ENCODE measurements at regions not wholly inside any gene's neighbourhood (a gene's known extent, or its start where the extent isn't known, plus 50 kb on each side); places are given as distances from the start of the nearest gene placed in this dataset.
A peak's percentile ranks its signal among the peaks of the same experiment; 100 is the strongest.

DNA sequence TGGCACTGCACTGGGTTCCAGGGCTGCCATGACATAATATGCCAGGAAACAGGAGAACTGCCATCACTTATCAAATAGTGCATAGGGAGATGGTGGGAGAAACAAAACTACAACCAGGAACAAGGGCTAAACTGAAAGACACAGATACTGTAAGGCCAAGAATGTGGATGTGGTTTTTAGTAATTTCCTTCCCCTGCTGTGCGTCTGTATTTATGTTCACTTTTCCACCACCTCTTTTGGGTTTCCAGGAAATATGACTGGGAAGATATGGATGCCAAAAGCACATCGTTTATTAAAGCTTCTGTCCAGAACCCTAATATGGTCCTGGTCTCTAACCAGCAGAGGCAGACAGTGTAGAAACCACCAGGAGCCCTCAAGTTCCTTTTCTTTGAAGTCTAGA lies 759.7 kb upstream of the FANCL start:
- Histone ChIP-seq H3K27me3 (ENCODE audit: control insufficient read depth, insufficient read depth, low read length) (no peaks in the 10 kb centered on the region), H3K4me1 (ENCODE audit: control insufficient read depth, low read depth, low read length) (peaks cover under 1% of the 10 kb centered on the region), H3K9me3 (ENCODE audit: control insufficient read depth, low read depth, low read length) (no peaks in the 10 kb centered on the region), H3K4me3 (ENCODE audit: low read length) (no peak overlapping the region), H3K9ac (ENCODE audit: low read length) (no peak overlapping the region), H3K27ac (ENCODE audit: low read length) (no peak overlapping the region), H3K36me3 (ENCODE audit: control insufficient read depth, low read depth, low read length) (no peaks in the 10 kb centered on the region)

DNA sequence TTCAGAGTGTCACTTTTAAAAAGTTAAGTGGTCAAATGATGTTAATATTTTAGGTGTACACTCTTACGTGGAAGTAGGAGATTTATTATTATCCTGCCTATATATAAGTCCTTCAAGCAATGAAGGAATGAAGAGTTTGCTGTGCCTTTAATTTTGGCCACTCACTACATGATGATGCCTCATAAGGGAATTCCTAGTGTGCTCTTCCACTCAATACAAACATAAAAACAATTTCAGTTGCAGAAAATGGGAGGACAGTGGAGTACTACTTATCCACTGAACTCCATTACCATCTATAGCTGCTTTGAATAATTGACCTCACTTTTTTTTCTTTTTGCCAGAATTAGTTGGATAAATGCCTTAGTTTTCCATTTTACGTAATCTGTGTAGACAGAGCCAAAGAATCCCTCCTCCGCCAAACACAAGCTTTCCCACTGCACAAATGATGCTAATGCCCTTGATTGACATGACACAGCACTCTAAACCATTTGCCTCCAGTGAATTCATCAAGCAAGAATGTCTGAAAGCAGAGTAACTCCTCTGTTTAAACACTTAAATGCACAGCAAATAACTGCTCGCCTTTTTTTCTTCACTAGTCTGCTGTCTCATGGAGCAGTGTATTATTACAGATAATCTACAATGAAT lies 751.1 kb upstream of the FANCL start:
- no peaks in the 10 kb centered on the region for H3K9me3 ChIP-seq (ENCODE audit: control insufficient read depth, low read depth, low read length)
- H3K27me3 ChIP-seq (ENCODE audit: control insufficient read depth, insufficient read depth, low read length), result no peaks in the 10 kb centered on the region
- no peak overlapping the region for H3K4me3 ChIP-seq (ENCODE audit: low read length)
- H3K4me1 ChIP-seq (ENCODE audit: control insufficient read depth, low read depth, low read length), result no peaks in the 10 kb centered on the region
- H3K27ac ChIP-seq (ENCODE audit: low read length), result no peak overlapping the region
- no peak overlapping the region for H3K9ac ChIP-seq (ENCODE audit: low read length)
- no peaks in the 10 kb centered on the region for H3K36me3 ChIP-seq (ENCODE audit: control insufficient read depth, low read depth, low read length)

DNA sequence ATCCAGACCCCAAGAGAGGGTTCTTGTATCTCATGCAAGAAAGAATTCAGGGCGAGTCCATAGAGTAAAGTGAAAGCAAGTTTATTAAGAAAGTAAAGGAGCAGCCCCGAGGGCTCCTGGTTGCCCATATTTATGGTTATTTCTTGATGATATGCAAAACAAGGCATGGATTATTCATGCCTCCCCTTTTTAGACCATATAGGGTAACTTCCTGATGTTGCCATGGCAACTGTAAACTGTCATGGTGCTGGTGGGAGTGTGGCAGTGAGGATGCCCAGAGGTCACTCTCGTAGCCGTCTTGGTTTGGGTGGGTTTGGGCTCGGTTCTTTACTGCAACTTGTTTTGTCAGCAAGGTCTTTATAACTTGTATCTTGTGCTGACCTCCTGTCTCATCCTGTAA lies 750.2 kb upstream of the FANCL start:
- H3K27ac ChIP-seq (ENCODE audit: low read length), result no peak overlapping the region
- no peak overlapping the region for H3K9ac ChIP-seq (ENCODE audit: low read length)
- no peak overlapping the region for H3K4me3 ChIP-seq (ENCODE audit: low read length)
- no peaks in the 10 kb centered on the region for H3K27me3 ChIP-seq (ENCODE audit: control insufficient read depth, insufficient read depth, low read length)
- H3K9me3 ChIP-seq (ENCODE audit: control insufficient read depth, low read depth, low read length), result no peaks in the 10 kb centered on the region
- no peaks in the 10 kb centered on the region for H3K4me1 ChIP-seq (ENCODE audit: control insufficient read depth, low read depth, low read length)
- no peaks in the 10 kb centered on the region for H3K36me3 ChIP-seq (ENCODE audit: control insufficient read depth, low read depth, low read length)

DNA sequence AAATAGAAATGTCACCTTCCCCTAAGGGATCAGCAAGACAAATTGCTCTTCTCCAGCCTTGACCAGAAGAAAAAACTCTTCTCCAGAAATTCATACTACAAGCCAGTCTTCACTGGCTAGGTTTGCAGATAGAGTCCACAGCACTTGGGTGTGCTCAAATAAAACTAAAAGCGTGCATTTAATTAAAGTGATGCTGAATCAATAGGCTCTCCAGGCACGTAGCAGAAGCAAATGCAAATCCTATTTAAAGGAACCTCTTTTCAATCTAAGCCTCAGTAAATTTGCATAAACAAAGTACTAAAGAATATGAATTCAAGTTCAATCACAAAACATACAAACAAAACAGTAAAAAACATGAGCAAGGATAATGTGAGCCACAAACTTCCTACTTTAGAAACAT lies 744.4 kb upstream of the FANCL start:
- Histone ChIP-seq H3K9me3 (ENCODE audit: control insufficient read depth, low read depth, low read length) (no peaks in the 10 kb centered on the region), H3K27me3 (ENCODE audit: control insufficient read depth, insufficient read depth, low read length) (no peaks in the 10 kb centered on the region), H3K9ac (ENCODE audit: low read length) (no peak overlapping the region), H3K27ac (ENCODE audit: low read length) (no peak overlapping the region), H3K36me3 (ENCODE audit: control insufficient read depth, low read depth, low read length) (no peaks in the 10 kb centered on the region), H3K4me1 (ENCODE audit: control insufficient read depth, low read depth, low read length) (no peaks in the 10 kb centered on the region), H3K4me3 (ENCODE audit: low read length) (no peak overlapping the region)

DNA sequence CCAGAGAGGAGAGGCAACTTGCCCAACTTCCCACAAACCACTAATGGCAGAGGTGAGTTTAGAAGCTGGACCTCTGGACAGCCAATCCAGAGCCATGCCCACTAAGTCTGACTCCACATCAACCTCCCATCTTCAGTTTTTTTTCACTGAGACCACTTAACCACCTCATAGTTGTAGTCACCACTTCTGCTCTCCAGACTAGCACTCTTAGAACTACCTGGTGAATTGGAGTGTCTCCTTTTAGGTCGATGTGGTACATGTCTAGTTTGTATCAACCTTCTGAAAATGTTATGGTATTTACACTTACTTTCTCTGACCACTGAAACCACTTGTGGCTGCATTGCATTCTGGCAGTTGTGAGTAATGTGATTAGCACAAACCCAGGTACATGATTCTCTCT lies 743.6 kb upstream of the FANCL start:
- Histone ChIP-seq H3K4me1 (ENCODE audit: control insufficient read depth, low read depth, low read length) (no peaks in the 10 kb centered on the region), H3K27me3 (ENCODE audit: control insufficient read depth, insufficient read depth, low read length) (no peaks in the 10 kb centered on the region), H3K9ac (ENCODE audit: low read length) (no peak overlapping the region), H3K36me3 (ENCODE audit: control insufficient read depth, low read depth, low read length) (no peaks in the 10 kb centered on the region), H3K27ac (ENCODE audit: low read length) (no peak overlapping the region), H3K4me3 (ENCODE audit: low read length) (no peak overlapping the region), H3K9me3 (ENCODE audit: control insufficient read depth, low read depth, low read length) (no peaks in the 10 kb centered on the region)

DNA sequence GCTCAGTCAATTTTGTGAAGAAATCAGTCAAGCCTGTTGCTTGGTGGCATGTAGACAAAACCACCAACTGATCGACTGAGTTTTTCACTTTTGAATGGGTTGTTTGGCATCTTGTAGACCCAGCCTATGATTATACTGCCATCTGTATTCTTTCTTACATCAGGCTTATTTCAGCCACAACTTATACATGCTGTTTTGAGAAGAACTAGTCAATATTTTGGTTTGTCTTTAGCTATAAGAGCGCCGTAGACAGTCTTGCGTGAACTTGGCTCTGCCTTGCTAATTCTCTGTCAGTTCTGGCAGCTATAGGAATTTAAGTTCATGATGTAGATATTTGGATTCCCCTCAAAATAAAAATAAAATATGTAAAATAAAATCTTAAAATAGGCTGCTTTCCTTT lies 742.0 kb upstream of the FANCL start:
- Histone ChIP-seq H3K27me3 (ENCODE audit: control insufficient read depth, insufficient read depth, low read length) (no peaks in the 10 kb centered on the region), H3K4me3 (ENCODE audit: low read length) (no peak overlapping the region), H3K9me3 (ENCODE audit: control insufficient read depth, low read depth, low read length) (no peaks in the 10 kb centered on the region), H3K9ac (ENCODE audit: low read length) (no peak overlapping the region), H3K27ac (ENCODE audit: low read length) (no peak overlapping the region), H3K36me3 (ENCODE audit: control insufficient read depth, low read depth, low read length) (no peaks in the 10 kb centered on the region), H3K4me1 (ENCODE audit: control insufficient read depth, low read depth, low read length) (no peaks in the 10 kb centered on the region)

DNA sequence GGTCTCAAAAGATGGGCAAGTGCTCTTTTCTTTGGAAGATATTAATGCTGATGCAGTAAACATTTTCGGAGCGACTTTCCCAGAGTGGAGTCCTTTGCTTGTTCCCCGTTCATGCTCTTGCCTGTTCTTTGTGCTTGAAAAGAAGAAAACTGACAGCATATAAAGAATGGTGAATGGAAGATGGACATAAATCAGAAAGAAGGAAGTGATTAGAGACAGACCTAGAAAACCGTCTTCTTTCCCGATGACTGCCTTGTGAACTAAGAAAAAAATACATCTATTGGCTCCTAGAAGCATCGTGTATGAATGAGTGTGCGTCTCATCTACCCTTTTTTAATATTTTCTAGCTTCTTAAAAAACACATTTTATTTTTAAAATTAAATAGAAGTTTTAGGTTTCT lies 740.1 kb upstream of the FANCL start:
- Histone ChIP-seq H3K27ac (ENCODE audit: low read length) (no peak overlapping the region), H3K27me3 (ENCODE audit: control insufficient read depth, insufficient read depth, low read length) (no peaks in the 10 kb centered on the region), H3K9ac (ENCODE audit: low read length) (no peak overlapping the region), H3K4me3 (ENCODE audit: low read length) (no peak overlapping the region), H3K9me3 (ENCODE audit: control insufficient read depth, low read depth, low read length) (no peaks in the 10 kb centered on the region), H3K36me3 (ENCODE audit: control insufficient read depth, low read depth, low read length) (no peaks in the 10 kb centered on the region), H3K4me1 (ENCODE audit: control insufficient read depth, low read depth, low read length) (peaks cover 10% of the 10 kb centered on the region)

DNA sequence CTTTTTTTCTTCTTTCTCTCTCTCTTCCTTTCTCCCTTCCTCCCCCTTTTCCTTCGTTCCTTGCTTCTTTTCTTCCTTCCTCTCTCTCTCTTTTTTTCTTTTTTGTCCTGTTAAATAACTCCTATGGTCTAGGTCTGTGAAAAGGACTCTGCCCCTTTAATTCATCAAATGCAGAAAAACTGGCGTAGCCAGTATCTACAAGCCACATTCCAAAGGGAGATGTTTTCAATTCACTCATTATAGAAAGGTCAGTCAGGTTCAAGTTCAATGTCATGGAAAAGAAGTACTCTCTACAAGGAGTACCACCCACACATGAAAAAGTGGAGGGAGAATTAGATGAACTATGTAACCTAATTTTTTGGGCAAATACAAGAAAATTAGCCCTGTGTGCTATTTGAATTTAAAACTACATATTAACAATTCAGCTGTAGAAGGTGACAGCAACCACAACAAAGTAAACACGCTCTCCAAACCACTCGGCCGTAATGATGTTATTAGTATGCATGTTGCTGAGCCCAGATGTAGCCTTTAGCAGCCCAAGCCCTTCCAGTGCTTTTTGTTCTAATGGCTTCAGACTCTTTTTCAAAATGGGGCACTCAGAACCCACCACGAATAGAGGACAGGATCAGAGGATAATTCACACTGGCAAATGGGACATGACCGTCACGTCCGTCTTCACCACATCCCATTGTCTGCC lies 735.4 kb upstream of the FANCL start:
- no peak overlapping the region for H3K9ac ChIP-seq (ENCODE audit: low read length)
- no peaks in the 10 kb centered on the region for H3K27me3 ChIP-seq (ENCODE audit: control insufficient read depth, insufficient read depth, low read length)
- H3K36me3 ChIP-seq (ENCODE audit: control insufficient read depth, low read depth, low read length), result no peaks in the 10 kb centered on the region
- peak overlapping the region; percentile 18 for H3K4me3 ChIP-seq (ENCODE audit: low read length)
- no peak overlapping the region for H3K27ac ChIP-seq (ENCODE audit: low read length)
- H3K4me1 ChIP-seq (ENCODE audit: control insufficient read depth, low read depth, low read length), result peaks cover 44% of the 10 kb centered on the region
- H3K9me3 ChIP-seq (ENCODE audit: control insufficient read depth, low read depth, low read length), result no peaks in the 10 kb centered on the region

DNA sequence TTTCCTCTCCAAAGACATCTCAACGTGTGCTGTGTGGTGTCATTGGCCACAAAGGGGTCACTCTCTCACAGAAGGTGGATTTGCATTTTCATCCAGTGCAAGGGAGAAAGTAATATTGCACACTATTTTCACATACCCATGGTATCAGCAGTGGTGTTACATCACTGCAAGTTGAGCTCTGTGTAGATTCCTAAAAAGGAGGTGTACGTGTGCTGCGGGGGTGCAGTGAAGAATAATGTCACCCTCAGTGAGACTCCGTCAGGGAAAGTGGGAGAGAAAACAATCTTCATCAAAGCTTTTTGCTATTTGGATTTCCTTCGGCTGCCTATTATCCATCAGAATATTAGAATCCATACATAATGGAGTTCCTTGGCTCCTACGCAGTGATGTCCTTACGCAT lies 733.8 kb upstream of the FANCL start:
- Histone ChIP-seq H3K27ac (ENCODE audit: low read length) (no peak overlapping the region), H3K9me3 (ENCODE audit: control insufficient read depth, low read depth, low read length) (no peaks in the 10 kb centered on the region), H3K9ac (ENCODE audit: low read length) (no peak overlapping the region), H3K4me1 (ENCODE audit: control insufficient read depth, low read depth, low read length) (peaks cover 46% of the 10 kb centered on the region), H3K36me3 (ENCODE audit: control insufficient read depth, low read depth, low read length) (no peaks in the 10 kb centered on the region), H3K27me3 (ENCODE audit: control insufficient read depth, insufficient read depth, low read length) (no peaks in the 10 kb centered on the region), H3K4me3 (ENCODE audit: low read length) (no peak overlapping the region)

DNA sequence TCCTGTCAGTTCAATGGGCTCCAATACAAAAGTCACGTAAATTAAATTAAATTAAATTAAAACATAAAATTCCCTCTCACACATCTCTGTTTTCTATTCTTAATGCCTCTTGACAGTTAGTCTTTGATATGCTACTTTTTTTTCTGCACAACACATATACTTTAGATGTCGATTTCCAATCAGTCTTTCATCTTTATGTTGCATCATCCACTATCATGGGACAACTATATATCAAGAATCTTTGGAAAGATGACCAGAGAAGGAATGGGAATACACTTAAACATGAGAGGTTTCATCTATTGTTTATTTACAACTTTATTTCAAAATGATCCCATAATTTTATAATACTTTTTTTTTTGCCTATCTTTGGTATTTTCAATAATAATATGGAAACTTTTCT lies 733.3 kb upstream of the FANCL start:
- Histone ChIP-seq H3K4me3 (ENCODE audit: low read length) (no peak overlapping the region), H3K4me1 (ENCODE audit: control insufficient read depth, low read depth, low read length) (peaks cover 46% of the 10 kb centered on the region), H3K27ac (ENCODE audit: low read length) (no peak overlapping the region), H3K27me3 (ENCODE audit: control insufficient read depth, insufficient read depth, low read length) (no peaks in the 10 kb centered on the region), H3K9me3 (ENCODE audit: control insufficient read depth, low read depth, low read length) (no peaks in the 10 kb centered on the region), H3K9ac (ENCODE audit: low read length) (no peak overlapping the region), H3K36me3 (ENCODE audit: control insufficient read depth, low read depth, low read length) (no peaks in the 10 kb centered on the region)

DNA sequence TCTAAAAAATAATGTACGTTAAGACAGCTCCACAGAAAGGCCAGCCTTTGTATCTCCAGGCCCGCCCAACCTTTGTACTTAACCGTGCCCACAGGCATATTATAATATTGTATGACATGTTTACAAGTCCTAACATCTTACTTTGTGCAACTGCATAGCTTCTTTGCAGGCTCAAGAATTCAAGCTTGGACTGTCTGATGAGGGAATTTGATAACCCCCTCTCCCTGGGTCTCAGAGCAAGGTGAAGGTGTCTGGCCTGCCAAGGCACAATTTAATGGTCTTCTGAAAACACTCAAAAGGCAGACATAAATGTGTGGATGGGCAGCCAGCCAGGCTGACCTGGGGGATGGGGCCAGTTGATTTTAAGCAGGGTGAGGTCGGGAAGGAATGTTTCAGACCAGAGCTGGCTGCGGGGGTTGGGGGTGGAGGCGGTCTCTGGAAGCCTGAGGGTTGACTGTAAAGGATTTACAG lies 732.7 kb upstream of the FANCL start:
- no peak overlapping the region for H3K27ac ChIP-seq (ENCODE audit: low read length)
- H3K9me3 ChIP-seq (ENCODE audit: control insufficient read depth, low read depth, low read length), result no peaks in the 10 kb centered on the region
- H3K9ac ChIP-seq (ENCODE audit: low read length), result no peak overlapping the region
- H3K36me3 ChIP-seq (ENCODE audit: control insufficient read depth, low read depth, low read length), result no peaks in the 10 kb centered on the region
- no peak overlapping the region for H3K4me3 ChIP-seq (ENCODE audit: low read length)
- no peaks in the 10 kb centered on the region for H3K27me3 ChIP-seq (ENCODE audit: control insufficient read depth, insufficient read depth, low read length)
- H3K4me1 ChIP-seq (ENCODE audit: control insufficient read depth, low read depth, low read length), result peaks cover 46% of the 10 kb centered on the region

DNA sequence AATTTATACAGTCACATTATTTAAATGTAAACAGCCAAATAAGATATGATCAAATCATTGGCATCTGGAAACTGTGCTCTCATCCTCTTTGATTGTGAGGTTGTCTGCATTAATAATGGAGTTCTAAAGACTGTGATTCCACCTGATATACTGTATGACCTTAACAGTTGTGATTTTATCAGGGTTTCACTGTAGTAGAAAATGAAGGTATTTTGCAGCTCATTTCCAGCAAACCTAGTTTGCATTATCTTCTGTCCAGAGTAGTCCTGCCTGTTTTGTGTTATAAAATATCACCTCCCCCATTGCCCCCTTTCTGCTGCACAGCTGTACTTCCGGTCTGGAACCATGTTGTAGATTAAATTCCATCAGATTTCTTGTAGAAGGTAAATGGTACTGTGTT lies 731.6 kb upstream of the FANCL start:
- H3K4me3 ChIP-seq (ENCODE audit: low read length), result no peak overlapping the region
- H3K27ac ChIP-seq (ENCODE audit: low read length), result no peak overlapping the region
- H3K9me3 ChIP-seq (ENCODE audit: control insufficient read depth, low read depth, low read length), result no peaks in the 10 kb centered on the region
- H3K9ac ChIP-seq (ENCODE audit: low read length), result no peak overlapping the region
- no peaks in the 10 kb centered on the region for H3K27me3 ChIP-seq (ENCODE audit: control insufficient read depth, insufficient read depth, low read length)
- no peaks in the 10 kb centered on the region for H3K36me3 ChIP-seq (ENCODE audit: control insufficient read depth, low read depth, low read length)
- H3K4me1 ChIP-seq (ENCODE audit: control insufficient read depth, low read depth, low read length), result peaks cover 46% of the 10 kb centered on the region

All from iPS-18a (cell line).